Endothelial cell of umbilical vein (primary cell): ENCODE measurements at regions not wholly inside any gene's neighbourhood (a gene's known extent, or its start where the extent isn't known, plus 50 kb on each side); places are given as distances from the start of the nearest gene placed in this dataset.

Experiments used
- BruUV-seq: library from RNA; stranded (reverse); fragments of 400-500 nt; replicated peaks from 2 replicates; lab custom pipeline; 2021; lab: Mats Ljungman, UMichigan
- CTCF ChIA-PET: fragments of 300-600, 350-600 bp; sonication (Branson Sonifier 250); formaldehyde crosslinking; loops from one replicate; lab custom pipeline; 2021; ENCODE audit warnings: antibody characterized with exemption, inconsistent platforms; lab: Charles Lee
- POLR2A ChIA-PET: fragments of 300-600, 350-600 bp; sonication (Branson Sonifier 250); formaldehyde crosslinking; loops from one replicate; lab custom pipeline; 2021; ENCODE audit warnings: antibody characterized with exemption, inconsistent platforms; lab: Charles Lee
- DNase-seq: peaks from one replicate; pipeline ENCODE4 v3.0.0-alpha.2; 2011; ENCODE audit warnings: low read depth, low spot score
- FAIRE-seq: peaks from 2 replicates; lab custom pipeline; 2011; peaks lifted over from hg19 to GRCh38; lab: Jason Lieb, UNC
- H2AFZ ChIP-seq: 2 replicates; pipeline ENCODE4 v1.6.0; 2012; ENCODE audit warnings: low read depth, low read length, control low read depth, inconsistent platforms
- H3K27ac ChIP-seq: 2 replicates; pipeline ENCODE4 v1.5.1; 2011; ENCODE audit warnings: low read depth, mild to moderate bottlenecking, control low read depth, low read length, moderate library complexity; ENCODE audit not compliant: insufficient read depth
- H3K27me3 ChIP-seq, 2 experiments: 2 replicates each; pipeline versions ENCODE4 v1.6.0 to v1.6.1; 2011; ENCODE audit warnings: low read length in 2 of 2, mixed read lengths in 1 of 2; ENCODE audit not compliant: control insufficient read depth in 2 of 2, insufficient read depth in 2 of 2
- H3K36me3 ChIP-seq, 2 experiments: 2 replicates in 1 of 2; 3 replicates in 1 of 2; pipeline ENCODE4 v1.5.1; 2011; ENCODE audit warnings: low read length in 2 of 2, mild to moderate bottlenecking in 1 of 2, moderate library complexity in 1 of 2; ENCODE audit not compliant: control insufficient read depth in 2 of 2, insufficient read depth in 2 of 2; ENCODE audit errors: extremely low read depth in 1 of 2
- H3K4me1 ChIP-seq: 3 replicates; pipeline ENCODE4 v1.5.1; 2011; ENCODE audit warnings: mild to moderate bottlenecking, low read length; ENCODE audit not compliant: control insufficient read depth, insufficient read depth; ENCODE audit errors: extremely low read depth
- H3K4me2 ChIP-seq: 2 replicates; pipeline ENCODE4 v1.6.1; 2011; ENCODE audit warnings: low read length, control low read depth, mixed read lengths; ENCODE audit not compliant: insufficient read depth
- H3K4me3 ChIP-seq, 3 experiments: fragments of 200-600 bp in 1 of 3; sonication (generic), shearing (Covaris generic) in 1 of 3; replicated peaks in 1 of 3; 2 replicates each; pipeline ENCODE4 v1.5.1; 2011 to 2016; ENCODE audit warnings: control low read depth in 3 of 3, low read length in 3 of 3, mild to moderate bottlenecking in 2 of 3, inconsistent platforms in 1 of 3, low read depth in 1 of 3, moderate library complexity in 1 of 3; ENCODE audit not compliant: insufficient read depth in 1 of 3
- H3K79me2 ChIP-seq: 2 replicates; pipeline ENCODE4 v1.6.0; 2012; ENCODE audit warnings: low read length, inconsistent platforms; ENCODE audit not compliant: control insufficient read depth, insufficient read depth
- H3K9ac ChIP-seq: replicated peaks from 2 replicates; pipeline ENCODE3; 2011; ENCODE audit warnings: low read length, control low read depth; ENCODE audit not compliant: insufficient read depth; ENCODE audit errors: extremely low read depth
- H3K9me1 ChIP-seq: replicated peaks from 3 replicates; pipeline ENCODE4 v1.6.0; 2011; ENCODE audit warnings: mild to moderate bottlenecking, low read length; ENCODE audit not compliant: control insufficient read depth, insufficient read depth; ENCODE audit errors: extremely low read depth
- H3K9me3 ChIP-seq: replicated peaks from 2 replicates; pipeline ENCODE4 v1.5.1; 2012; ENCODE audit warnings: low read length, inconsistent platforms; ENCODE audit not compliant: control insufficient read depth, insufficient read depth
- H4K20me1 ChIP-seq: replicated peaks from 2 replicates; pipeline ENCODE3; 2011; ENCODE audit warnings: mild to moderate bottlenecking, low read length; ENCODE audit not compliant: control insufficient read depth, insufficient read depth; ENCODE audit errors: extremely low read depth
- CTCF ChIP-seq, 2 donors: IDR thresholded peaks; 1 replicate in 1 of 2; 2 replicates in 1 of 2; pipeline ENCODE4 v1.5.1; 2011; ENCODE audit warnings: low read length in 2 of 2, mild to moderate bottlenecking in 2 of 2, moderate library complexity in 2 of 2, control low read depth in 1 of 2, inconsistent platforms in 1 of 2, low read depth in 1 of 2; ENCODE audit not compliant: insufficient read depth in 1 of 2; ENCODE audit errors: extremely low read depth in 1 of 2
- EZH2 ChIP-seq: IDR thresholded peaks from 2 replicates; pipeline ENCODE4 v1.6.1; 2012; ENCODE audit warnings: borderline replicate concordance, low read depth, mild to moderate bottlenecking, moderate library complexity, low read length, inconsistent platforms; ENCODE audit not compliant: severe bottlenecking
- FOS ChIP-seq: IDR thresholded peaks from 2 replicates; pipeline ENCODE4 v1.6.1; 2011; ENCODE audit warnings: mild to moderate bottlenecking, low read length, moderate library complexity, borderline replicate concordance; ENCODE audit not compliant: insufficient read depth
- GATA2 ChIP-seq: IDR thresholded peaks from 2 replicates; pipeline ENCODE4 v1.7.0; 2011; ENCODE audit warnings: low read depth, mild to moderate bottlenecking, moderate library complexity, mixed read lengths, low read length; ENCODE audit not compliant: insufficient read length, insufficient read depth
- JUN ChIP-seq: IDR thresholded peaks from 2 replicates; pipeline ENCODE4 v1.6.1; 2011; ENCODE audit warnings: borderline replicate concordance, low read depth; ENCODE audit not compliant: insufficient read length, insufficient read depth
- MAX ChIP-seq: IDR thresholded peaks from 2 replicates; pipeline ENCODE4 v1.6.1; 2011; ENCODE audit not compliant: insufficient read depth, insufficient read length
- MYC ChIP-seq: IDR thresholded peaks from one replicate; pipeline ENCODE4 v1.6.1; 2011; ENCODE audit warnings: mild to moderate bottlenecking, low read depth, low read length
- POLR2A ChIP-seq: IDR thresholded peaks from 2 replicates; pipeline ENCODE4 v1.6.1; 2012; ENCODE audit warnings: low read depth, mild to moderate bottlenecking, control low read depth, low read length
- POLR2AphosphoS5 ChIP-seq: IDR thresholded peaks from 2 replicates; pipeline ENCODE4 v1.6.1; 2012; ENCODE audit warnings: low read depth, mild to moderate bottlenecking, control low read depth, low read length, moderate library complexity; ENCODE audit not compliant: insufficient read depth
- dilution Hi-C: fragments of 300-500 bp; cut with MboI; formaldehyde crosslinking; loops from one replicate; pipeline ENCODE4 v1.15.0; 2019; ENCODE audit warnings: low sequenced_read_pairs; ENCODE audit not compliant: extremely low pct_ligation_motif_present
- intact Hi-C: fragments of 100-400 bp; cut with micrococcal nuclease; formaldehyde crosslinking; loops from one replicate; pipeline ENCODE4 v1.10.0; 2022

GRCh38 chr5:18653216-18653752 lies 1019.0 kb downstream of the TAF11L14 start:
- CTCF ChIA-PET = no interaction called here
- dilution Hi-C loops (no loop called here), intact Hi-C loops (no loop called here)
- no peak for DNase-seq
- Histone ChIP-seq H3K4me3 (no peak overlapping the region), H3K27ac (no peak overlapping the region), H3K27me3 (no peaks in the 10 kb centered on the region), H3K4me2 (no peak overlapping the region), H2AFZ (no peak overlapping the region), H3K79me2 (no peaks in the 10 kb centered on the region), H3K9ac (no peak overlapping the region), H3K4me1 (no peaks in the 10 kb centered on the region), H3K36me3 (no peaks in the 10 kb centered on the region), H4K20me1 (no peaks in the 10 kb centered on the region), H3K9me3 (no peaks in the 10 kb centered on the region), H3K9me1 (no peaks in the 10 kb centered on the region)
- BruUV-seq = no TSS peak
- TF ChIP-seq POLR2AphosphoS5 (no peak), MAX (no peak), POLR2A (no peak), MYC (no peak), CTCF (IDR thresholded peaks at IDR 0.05; ENCODE audit: extremely low read depth in 1 of 2, insufficient read depth in 1 of 2, low read depth in 1 of 2, low read length in 2 of 2) (no peak), GATA2 (no peak), FOS (no peak), EZH2 (no peak), JUN (no peak)
- POLR2A ChIA-PET = no interaction called here
- no peak for FAIRE-seq
